GM21723 (cell line): ENCODE measurements at regions not wholly inside any gene's neighbourhood (a gene's known extent, or its start where the extent isn't known, plus 50 kb on each side); places are given as distances from the start of the nearest gene placed in this dataset.

Experiments used
- ATAC-seq: cut with Tn5 transposase; IDR thresholded peaks from one replicate; pipeline ENCODE4 v1.9.1; 2021; ENCODE audit warnings: mild to moderate bottlenecking, moderate library complexity; ENCODE audit not compliant: unreplicated experiment

DNA sequence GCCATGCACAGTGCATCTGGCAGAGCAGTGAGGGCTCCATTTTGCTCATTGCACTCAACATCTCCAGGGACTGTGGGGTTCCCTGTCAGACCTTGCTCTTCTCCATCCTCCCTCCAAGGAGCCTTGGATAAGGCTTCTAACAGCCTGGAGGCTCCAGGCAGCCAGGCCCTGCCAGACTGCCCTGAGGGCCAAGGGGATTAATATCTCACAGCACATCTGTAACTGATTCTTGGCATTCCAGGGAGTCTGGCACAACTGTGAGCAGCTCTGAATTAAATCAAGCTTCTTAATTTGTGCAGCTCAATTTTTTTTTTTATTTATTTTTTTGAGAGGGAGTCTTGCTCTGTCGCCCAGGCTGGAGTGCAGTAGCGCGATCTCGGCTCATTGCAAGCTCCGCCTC is 224.5 kb upstream of the PGRMC2 start:
- ATAC-seq, result no peak

- no peak for ATAC-seq
Observed at GRCh38 chr4:128510850-128511249, 223.2 kb upstream of the PGRMC2 start.

DNA sequence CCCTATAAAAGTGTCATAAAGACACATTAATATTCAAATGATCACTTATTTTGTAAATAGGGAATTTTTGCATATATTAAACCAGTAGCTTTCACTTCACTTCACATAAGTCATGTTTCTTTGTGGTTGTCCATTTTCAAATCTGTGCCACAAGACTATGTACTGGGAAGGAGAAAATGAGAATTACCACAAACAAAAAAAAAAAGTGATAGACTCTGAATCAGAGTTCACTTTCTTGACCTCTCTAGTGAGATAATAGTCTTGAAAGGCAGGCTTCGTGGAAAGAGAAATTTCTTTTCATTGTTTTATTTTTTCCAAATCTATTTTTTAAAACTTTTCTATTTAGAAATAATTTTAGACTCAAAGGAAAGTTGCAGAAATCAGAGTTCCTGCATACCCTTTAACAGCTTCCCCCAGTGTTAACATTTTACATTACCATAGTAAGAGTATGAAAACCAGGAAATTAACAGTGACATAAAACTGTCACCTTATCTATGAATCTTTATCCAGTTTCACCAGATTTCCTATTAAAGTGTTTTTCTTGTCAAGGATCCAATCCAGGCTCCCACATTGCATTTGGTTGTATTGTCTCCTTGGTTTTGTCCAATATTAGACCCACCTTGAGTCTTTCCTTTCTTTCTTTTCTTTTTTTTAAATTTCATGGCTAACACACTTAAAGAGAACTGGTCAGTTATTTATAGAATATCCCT is 215.4 kb upstream of the PGRMC2 start:
- no peak for ATAC-seq

DNA sequence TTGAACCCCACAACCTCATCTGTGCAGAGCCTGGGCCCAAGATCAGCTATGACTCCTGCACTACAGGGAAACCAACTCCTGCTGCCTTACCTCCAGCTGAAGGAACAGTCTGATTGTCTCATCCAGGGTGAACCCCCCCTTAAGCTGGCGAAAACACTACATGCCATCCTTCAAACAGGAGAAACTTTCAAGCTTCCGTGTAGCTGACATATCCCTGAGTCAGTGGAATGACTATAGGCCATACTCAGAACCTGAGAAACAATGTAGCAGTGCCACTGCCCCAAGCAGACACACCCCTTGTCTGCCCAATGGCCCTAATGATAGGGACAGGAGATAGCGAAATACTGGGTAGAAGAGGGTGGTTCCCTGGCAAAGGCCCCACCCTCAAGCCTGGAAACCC is 213.6 kb upstream of the PGRMC2 start:
- ATAC-seq, result no peak

DNA sequence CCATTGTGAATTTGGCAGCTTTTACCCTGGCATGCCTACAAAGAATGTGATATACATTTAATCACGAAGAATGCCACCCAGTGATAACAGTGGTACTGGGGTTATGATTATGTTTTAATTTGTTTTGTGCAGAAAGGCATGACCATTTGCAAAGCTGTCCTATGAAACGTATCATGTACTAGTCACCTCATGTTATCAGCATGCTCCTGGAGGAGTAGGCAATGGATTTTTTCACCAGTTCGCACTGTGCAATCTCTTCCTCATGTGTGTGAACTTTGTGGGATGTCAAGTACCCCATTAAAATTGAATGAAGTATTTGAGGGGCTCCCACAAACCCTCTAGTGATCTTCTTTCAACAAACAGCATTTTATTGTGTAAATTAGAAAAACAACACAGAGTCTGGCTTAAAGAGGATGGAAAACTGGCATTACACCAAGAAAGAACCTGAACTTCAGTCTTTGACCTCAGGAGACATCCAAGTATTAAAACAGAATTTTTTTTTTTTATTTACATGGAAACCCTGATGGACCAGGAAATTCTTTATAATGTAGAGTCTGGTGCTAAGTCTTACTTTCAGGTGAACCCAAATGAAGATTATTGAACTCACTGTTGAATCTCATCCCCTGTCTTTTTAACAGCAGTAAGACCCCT is 200.6 kb upstream of the PGRMC2 start:
- no peak for ATAC-seq

GRCh38 chr4:128484896-128485295 is 197.3 kb upstream of the PGRMC2 start:
- ATAC-seq, result no peak

DNA sequence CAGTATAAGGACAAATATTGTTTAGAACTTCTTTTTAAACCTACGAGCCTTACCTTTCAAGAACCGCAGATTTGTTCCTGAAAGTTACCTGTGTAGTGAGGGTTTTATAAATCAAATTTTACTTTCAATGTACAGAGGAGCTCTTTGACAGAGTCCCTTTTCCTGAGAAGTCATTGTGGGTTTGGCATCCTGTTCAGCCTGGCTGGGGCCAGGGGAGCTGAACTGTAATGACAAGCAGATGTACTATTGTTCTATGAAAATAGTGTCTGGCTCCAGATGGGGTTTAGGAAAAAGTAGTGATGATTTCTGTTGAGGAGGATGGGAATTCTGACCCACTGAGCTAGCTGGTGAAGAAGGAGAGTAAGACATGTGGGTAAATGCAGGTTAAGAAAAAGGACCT is 196.2 kb upstream of the PGRMC2 start:
- ATAC-seq, result no peak

DNA sequence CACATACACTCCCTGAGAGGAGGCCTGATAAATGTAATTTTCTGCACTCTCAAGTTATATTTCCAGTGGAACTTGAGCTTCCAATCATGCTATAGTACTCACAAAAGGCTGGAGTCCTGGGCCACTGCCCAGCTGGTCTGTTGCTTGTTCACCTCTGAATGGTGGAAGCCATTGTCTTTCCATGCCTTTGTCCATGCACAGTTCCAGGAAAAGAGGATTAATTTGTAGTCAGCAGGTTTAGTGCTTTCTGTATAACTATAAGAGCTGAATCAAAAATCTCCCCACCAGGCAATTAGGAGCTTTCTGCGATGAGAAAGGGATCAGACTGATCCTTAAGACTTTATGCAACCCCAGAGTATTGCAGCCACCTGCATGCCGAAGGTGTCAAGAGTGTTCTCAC is 195.4 kb upstream of the PGRMC2 start:
- ATAC-seq, result no peak

GRCh38 chr4:128481752-128482480 is 194.3 kb upstream of the PGRMC2 start:
- ATAC-seq, result no peak

DNA sequence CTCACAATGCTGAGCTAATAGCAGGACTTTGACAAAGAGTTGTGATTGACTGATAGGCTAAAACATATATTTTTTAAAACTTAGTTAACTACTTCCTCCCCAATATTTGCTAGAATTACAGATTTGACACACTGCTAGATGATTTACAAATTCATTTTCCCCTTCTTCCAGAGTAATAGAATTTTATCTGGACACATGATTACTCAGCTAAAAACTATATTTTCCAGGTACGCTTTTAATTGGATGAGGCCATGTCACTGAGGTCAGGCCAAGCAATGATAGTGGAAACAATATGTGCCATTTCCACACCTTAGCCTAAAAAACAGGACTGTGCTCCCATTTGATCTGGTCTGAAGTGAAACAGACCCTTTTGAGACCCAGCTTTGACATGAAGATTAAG is 193.3 kb upstream of the PGRMC2 start:
- ATAC-seq, result no peak

DNA sequence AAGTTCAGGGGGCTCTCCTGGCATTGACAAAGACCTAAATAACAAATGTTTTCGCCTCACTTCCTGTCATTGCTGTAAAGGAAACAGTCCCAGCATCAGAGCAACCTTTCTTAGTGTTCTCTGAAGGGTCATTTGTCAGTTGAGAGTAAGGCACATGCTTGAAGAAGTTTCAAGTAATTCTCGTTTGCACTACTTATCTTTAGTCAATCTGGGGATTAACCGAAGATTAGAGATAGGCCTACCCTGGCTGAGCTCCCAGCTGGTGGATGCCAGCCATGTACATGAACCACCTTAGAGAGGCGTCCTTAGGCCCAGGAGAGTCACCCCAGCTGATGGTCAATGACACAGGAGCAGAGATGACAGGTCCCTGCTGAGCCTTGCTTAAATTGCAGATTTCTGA is 189.9 kb upstream of the PGRMC2 start:
- ATAC-seq, result no peak

- ATAC-seq, result no peak
Observed at GRCh38 chr4:128475597-128475996, 188.0 kb upstream of the PGRMC2 start.

GRCh38 chr4:128471576-128471975 is 184.0 kb upstream of the PGRMC2 start:
- ATAC-seq, result no peak

DNA sequence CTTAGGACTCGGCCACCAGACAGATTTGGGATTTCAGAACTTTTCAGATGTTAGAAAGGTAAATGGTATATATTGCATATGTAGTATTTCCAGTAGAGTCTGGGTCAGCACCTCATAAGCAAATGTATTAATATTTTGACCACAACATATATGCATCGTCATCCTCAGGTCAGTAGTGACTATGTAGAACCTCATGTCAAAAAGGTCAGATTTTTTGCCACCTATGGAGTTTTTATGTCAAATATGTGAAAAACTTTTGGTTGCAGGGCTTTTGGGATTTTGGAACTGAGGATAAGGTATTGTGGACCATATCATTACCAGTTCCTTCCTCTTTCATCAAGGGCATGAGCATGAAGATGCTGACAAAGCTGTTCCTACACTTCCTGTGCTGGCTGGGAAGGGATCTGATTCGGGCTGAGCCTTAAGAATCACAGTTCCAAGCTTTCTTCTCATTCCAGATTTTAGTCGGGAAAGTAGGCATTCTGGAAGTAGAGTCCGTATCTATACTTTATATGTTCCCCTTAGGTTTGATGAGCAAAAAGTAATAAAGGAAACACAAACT is 183.0 kb upstream of the PGRMC2 start:
- ATAC-seq, result no peak

DNA sequence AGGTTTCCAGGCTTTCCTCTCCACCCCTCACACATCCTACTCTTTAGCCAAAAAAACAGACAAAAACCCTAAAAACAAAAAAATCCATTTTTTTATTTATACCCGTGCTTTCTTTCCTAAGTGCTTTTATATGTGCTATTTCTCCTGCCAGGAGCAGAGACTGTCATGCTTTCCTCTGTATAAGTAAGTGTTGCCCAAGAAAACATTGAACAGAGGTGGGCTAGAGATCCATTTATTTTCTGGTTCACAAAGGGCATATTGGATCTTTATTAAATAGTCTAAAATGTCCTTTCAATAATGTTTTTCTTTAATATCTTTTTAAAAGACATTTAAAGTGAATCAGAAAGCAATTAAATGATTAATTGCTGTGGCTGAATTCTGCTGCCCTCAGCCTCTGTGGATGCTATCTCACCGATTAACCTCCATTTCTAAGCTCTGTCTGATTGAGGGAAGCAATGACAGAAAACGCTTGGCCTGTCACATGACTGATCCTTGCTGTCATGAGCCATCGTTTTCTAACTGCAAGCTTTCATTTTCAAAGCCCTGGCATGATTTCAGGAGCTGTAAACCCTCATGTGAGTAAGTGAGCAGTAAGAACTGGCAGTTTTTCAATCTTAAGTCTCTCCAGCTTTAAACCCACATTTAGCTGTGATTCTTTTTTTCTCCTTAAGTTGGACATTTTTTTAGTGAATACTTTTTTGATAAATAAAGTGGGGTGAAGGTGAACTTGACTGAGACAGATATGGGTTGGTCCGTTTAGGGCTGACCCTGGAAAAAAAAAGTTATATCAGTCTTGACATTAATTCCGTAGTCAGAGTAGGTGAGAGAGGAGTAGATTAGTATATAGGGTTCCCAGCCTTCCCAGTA is 180.7 kb upstream of the PGRMC2 start:
- ATAC-seq, result no peak

DNA sequence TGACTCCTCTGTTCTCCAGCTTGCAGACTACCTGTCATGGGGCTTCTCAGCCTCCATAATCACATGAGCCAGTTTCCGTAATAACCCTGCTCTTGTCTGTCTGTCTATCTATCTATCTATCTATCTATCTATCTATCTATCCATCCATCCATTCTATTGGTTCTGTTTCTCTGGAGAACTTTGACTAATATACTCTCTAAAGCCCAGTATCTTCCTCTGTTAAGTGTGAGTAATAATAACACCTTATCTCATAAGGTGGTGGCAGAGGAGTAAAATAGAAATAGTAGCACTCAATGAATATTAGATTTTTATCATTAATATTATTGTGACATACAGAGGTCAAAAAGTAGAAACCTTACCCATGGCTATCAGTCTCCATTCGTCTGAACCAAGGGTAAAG is 177.9 kb upstream of the PGRMC2 start:
- no peak for ATAC-seq

- ATAC-seq, result no peak
Observed at GRCh38 chr4:128463006-128463405, 175.4 kb upstream of the PGRMC2 start.

DNA sequence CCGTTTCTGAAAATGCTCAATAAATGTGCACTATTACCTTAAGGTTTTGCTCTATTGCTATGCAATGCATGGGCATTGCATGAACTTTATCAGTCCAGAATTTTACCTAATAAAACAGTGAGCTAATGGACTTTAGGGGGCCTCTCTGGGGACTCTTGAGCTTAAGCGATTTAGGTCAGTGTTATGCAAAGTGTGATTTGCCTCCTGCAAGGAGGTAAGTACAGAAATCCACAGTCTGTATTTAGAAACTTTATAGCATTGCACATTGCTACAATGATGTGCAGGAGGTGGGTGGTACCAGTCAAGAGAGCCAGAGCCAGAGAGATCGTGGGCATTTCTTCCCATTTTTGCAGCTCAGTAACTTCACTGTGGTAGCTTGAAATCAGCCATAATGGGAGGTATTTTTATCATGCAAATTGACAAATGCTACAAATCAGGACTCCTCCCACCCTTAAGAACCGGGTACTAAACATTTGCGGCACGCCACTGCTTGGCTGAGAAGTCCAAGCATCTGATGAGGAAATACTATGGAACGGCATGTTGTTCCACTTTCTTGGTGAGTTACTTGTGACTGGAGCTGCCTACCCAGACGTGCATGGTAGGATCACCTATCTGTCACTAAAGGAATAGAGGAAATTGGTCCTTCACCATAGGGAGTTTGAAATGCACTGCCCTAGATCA is 174.6 kb upstream of the PGRMC2 start:
- no peak for ATAC-seq

GRCh38 chr4:128461291-128462102 is 173.9 kb upstream of the PGRMC2 start:
- ATAC-seq, result no peak
